DMS53 treated with DMSO at 0.1 percent for 48 hours (cell line): ENCODE measurements at regions not wholly inside any gene's neighbourhood (a gene's known extent, or its start where the extent isn't known, plus 50 kb on each side); places are given as distances from the start of the nearest gene placed in this dataset.
"Not testable (repeated sequence)": the region's sequence is repeated elsewhere in the genome, so short reads cannot be mapped to it uniquely, and the experiment has no call there.

Experiments used
- DNase-seq: peaks from one replicate; lab custom pipeline; 2025; ENCODE audit not compliant: unreplicated experiment; lab: John Stamatoyannopoulos, UW

- not testable (repeated sequence) for DNase-seq
Measured at GRCh38 chr1:149352205-149352604, 122.6 kb upstream of the NBPF19 start.

DNA sequence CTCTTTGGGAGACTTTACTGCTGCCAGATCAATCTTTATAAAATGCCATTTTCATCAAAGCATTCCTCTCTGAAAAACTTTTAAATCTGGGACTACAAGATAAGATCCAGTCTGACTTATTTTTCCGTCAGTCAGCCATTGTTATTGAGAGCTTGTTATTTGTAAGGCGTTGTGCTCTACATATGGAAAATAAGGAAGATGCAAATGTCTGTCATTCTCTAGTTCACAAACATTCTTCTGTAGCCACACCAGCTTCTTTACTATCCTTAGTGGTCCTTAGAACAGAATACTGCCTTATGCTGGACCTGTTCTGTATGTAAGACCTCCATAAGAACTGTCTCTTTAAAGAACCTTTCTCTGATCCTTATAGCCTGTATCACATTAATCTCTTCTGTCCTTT lies 120.3 kb upstream of the NBPF19 start:
- DNase-seq: not testable (repeated sequence)

- not testable (repeated sequence) for DNase-seq
Measured at GRCh38 chr1:149355748-149356147, 119.1 kb upstream of the NBPF19 start.

DNA sequence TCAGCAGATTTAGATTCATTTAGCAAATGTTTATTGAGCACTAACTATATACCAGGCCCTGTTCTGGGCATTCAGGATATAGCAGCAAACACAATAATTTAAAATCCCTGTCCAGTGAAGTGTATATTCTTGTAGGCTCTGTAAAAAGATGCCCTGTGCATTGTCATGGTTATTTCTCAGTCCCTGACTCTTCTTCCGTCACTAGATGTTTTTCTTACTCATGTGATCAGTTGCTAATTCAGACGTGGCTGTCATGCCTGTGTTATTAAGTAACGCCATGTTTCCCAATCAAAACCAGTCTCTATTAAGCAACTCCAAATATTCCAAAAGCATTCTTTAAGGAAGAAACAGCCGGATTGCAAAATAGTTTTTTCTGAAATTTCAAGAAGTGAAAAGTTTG lies 118.7 kb upstream of the NBPF19 start:
- DNase-seq: not testable (repeated sequence)

- not testable (repeated sequence) for DNase-seq
Measured at GRCh38 chr1:149360351-149360750, 114.5 kb upstream of the NBPF19 start.

DNA sequence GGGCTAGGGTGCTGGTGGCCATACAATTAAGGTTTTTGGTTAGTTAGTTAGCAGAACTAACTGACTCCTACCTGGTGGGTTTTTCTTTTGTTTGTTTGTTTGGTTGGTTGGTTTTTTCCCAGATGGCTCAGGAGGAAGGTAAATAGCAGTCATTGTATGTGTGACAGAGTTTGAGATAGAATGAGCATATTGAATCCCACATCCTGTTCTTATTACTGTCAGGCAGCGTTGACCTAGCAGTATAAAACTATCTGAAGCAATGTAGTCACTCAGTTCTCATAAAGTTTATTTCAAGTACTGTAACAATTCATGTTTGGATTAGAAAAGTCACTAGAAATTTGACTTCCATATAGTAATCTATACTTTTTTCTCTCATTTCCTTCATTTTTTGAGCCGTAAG lies 113.5 kb upstream of the NBPF19 start:
- DNase-seq: not testable (repeated sequence)

GRCh38 chr1:149364188-149364981 lies 110.5 kb upstream of the NBPF19 start:
- DNase-seq: not testable (repeated sequence)

DNA sequence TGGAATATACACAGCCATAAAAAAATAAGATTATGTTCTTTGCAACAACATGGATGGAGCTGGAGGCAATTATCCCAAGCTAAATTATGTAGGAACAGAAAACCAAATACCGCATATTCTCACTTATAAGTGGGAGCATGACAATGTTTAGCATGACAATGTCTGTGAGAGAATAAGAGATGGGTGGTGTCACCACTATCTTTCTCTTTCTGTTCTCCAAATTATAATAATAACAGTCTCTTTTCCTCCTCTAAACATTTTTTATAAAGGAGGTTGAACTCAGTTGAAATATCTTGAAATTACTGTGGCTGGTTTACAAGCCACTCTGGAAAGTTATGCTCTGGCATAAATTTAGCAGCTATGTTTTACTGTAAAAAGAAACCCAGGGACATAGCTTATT lies 108.4 kb upstream of the NBPF19 start:
- DNase-seq: not testable (repeated sequence)

DNA sequence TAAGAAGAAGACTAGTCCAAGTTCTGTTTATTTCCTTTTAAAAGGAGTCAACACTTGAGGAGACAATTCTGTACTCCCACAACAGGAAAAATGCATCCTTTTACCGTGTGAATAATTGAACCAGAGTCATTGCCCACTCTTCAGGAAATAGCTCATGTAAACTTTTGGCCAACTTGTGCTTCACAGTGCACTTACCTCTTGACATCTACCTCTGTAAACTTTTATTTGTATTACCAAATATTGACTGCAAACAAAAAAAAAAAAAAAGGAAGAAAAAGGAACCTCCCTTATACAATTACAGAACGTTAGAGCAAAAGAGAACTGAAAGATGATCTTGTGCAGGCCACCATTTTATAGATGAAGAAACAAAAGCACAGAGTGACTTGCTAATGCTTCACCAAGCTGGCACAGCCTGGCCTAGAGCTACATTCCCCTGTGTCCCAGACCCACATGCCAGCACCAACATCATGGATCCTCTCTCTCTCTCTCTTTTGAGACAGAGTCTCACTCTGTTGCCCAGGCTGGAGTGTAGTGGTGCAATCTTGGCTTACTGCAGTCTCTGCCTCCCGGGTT lies 107.3 kb upstream of the NBPF19 start:
- not testable (repeated sequence) for DNase-seq

- not testable (repeated sequence) for DNase-seq
Measured at GRCh38 chr1:149368337-149368736, 106.5 kb upstream of the NBPF19 start.

- DNase-seq: not testable (repeated sequence)
Measured at GRCh38 chr1:149369081-149369480, 105.8 kb upstream of the NBPF19 start.

GRCh38 chr1:149371955-149372354 lies 102.9 kb upstream of the NBPF19 start:
- not testable (repeated sequence) for DNase-seq

GRCh38 chr1:149378462-149378861 lies 96.4 kb upstream of the NBPF19 start:
- DNase-seq: not testable (repeated sequence)

DNA sequence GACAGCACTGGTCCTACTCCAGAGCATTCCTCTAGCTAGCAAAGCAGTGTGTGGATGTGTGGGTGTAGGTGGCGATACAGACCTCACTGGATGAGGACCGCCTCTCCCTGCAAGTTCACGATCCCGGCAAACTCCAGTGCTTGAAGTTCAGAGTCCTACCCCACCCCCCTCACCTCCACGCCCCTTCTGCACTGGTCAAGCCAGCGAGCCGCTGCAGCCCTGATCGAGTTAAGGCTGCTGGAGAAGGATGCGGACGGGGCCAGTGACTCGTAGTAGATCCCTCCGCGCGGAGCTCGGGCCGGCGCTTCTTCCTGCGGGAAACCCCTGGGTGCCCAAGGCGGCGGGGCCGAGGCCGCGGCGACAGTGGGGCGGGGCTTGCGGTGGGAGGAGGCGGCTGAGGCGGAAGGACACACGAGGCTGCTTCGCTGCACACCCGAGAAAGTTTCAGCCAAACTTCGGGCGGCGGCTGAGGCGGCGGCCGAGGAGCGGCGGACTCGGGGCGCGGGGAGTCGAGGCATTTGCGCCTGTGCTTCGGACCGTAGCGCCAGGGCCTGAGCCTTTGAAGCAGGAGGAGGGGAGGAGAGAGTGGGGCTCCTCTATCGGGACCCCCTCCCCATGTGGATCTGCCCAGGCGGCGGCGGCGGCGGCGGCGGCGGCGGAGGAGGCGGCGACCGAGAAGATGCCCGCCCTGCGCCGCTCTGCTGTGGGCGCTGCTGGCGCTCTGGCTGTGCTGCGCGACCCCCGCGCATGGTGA lies 84.5 kb upstream of the NBPF19 start:
- DNase-seq: peak; percentile 1

- not testable (repeated sequence) for DNase-seq
Measured at GRCh38 chr1:149390931-149391330, 83.9 kb upstream of the NBPF19 start.

DNA sequence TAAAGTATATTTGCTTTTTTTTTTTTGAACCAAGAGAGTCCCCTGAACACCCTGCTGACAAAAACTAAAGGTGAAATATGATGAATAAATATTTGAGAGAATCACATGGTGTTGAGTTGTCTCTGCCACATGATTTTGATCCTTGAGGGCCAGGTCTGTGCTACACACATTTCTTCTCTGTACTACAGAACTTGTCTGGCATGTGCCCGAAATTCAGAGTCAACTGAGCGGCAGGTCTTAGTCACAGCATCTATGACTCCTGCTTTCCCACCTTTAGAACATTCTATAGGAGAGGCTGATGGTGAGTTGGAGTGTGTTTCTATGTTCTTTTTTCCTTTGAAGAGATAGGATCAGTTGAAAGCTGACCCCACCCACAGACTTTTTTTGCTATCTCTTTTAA lies 79.0 kb upstream of the NBPF19 start:
- DNase-seq: not testable (repeated sequence)

DNA sequence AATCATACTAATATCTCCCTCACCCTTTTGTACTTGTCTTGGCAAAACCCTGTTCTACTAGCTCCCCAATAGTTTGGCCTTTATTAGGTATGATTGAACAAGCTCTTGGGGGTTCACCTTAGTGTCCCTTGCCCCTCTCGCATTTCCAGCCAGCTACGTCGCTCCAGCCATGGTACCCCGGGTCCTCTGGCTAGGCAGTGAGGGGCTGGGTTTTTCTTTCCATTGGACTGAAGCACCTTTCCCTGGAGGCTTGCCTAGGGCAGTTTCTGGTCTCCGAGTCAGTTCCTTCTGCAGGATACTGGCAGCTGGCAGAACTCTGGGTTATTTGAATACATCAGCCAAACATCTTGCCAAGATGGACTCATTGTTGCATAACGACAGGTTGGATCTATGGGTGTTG lies 76.3 kb upstream of the NBPF19 start:
- DNase-seq: not testable (repeated sequence)

DNA sequence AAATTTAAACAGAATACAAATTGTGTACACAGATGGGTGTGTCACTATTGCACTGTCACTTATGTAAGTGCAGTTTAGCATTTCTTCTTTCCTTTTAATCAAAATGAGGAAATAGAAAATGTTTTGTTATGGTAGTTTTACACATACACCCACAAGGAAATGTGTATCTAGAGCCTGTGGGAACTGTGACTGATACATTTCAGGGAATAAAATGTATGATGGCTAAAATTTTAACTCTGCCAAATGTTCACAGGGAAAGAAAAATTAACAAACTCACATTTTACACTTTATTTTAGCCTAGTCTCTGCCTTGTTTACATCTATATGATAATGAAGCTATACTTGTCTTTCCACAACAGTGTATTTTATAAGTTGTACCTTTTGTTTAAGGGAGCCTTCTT lies 66.4 kb upstream of the NBPF19 start:
- not testable (repeated sequence) for DNase-seq

GRCh38 chr1:149415373-149415772 lies 59.5 kb upstream of the NBPF19 start:
- DNase-seq: not testable (repeated sequence)

GRCh38 chr1:149418782-149419181 lies 56.1 kb upstream of the NBPF19 start:
- DNase-seq: not testable (repeated sequence)

- DNase-seq: not testable (repeated sequence)
Measured at GRCh38 chr1:149423122-149423521, 51.7 kb upstream of the NBPF19 start.
